ENCODE measurements at regions not wholly inside any gene's neighbourhood (a gene's known extent, or its start where the extent isn't known, plus 50 kb on each side); places are given as distances from the start of the nearest gene placed in this dataset.

- H3K27ac ChIP-seq (replicated peaks in 1 of 4): no peak overlapping the region
- WGBS: 88% methylated on average over 1 of the region's 3 CpGs
- no peak for DNase-seq (ENCODE audit: extremely low spot score)
- no peaks in the 10 kb centered on the region for H3K27me3 ChIP-seq
- H3K36me3 ChIP-seq: no peaks in the 10 kb centered on the region
- no peak overlapping the region for H3K4me3 ChIP-seq
- H3K9me3 ChIP-seq: peaks cover 0 to 22% (median 6%) of the 10 kb centered on the region in 4 donors
- TF ChIP-seq CTCF (IDR thresholded peaks at IDR 0.05) (no peak), POLR2AphosphoS5 (IDR thresholded peaks at IDR 0.05) (no peak), EP300 (IDR thresholded peaks at IDR 0.05) (no peak), POLR2A (IDR thresholded peaks at IDR 0.05; ENCODE audit: low read depth) (no peak)
- no peaks in the 10 kb centered on the region for H3K4me1 ChIP-seq
- intact Hi-C loops (cut with DNase I): no loop called here
Observed at GRCh38 chr16:13359835-13360234, 458.4 kb downstream of the SHISA9 start.

GRCh38 chr16:13372421-13372820 lies 471.0 kb downstream of the SHISA9 start:
- no peak for TF ChIP-seq CTCF (IDR thresholded peaks at IDR 0.05)
- no peak for TF ChIP-seq POLR2A (IDR thresholded peaks at IDR 0.05; ENCODE audit: low read depth)
- no peak for TF ChIP-seq EP300 (IDR thresholded peaks at IDR 0.05)
- TF ChIP-seq POLR2AphosphoS5 (IDR thresholded peaks at IDR 0.05): no peak
- Histone ChIP-seq H3K36me3 (no peaks in the 10 kb centered on the region), H3K4me1 (no peaks in the 10 kb centered on the region), H3K4me3 (no peak overlapping the region), H3K27me3 (no peaks in the 10 kb centered on the region), H3K27ac (replicated peaks in 1 of 4) (no peak overlapping the region), H3K9me3 (peaks cover 0 to 6% (median 2%) of the 10 kb centered on the region in 4 donors)
- DNase-seq (ENCODE audit: extremely low spot score): no peak
- intact Hi-C loops (cut with DNase I): no loop called here
- WGBS: 92% methylated on average over 3 of the region's 3 CpGs

GRCh38 chr16:13376174-13376573 lies 474.8 kb downstream of the SHISA9 start:
- Histone ChIP-seq H3K4me1 (no peaks in the 10 kb centered on the region), H3K27me3 (no peaks in the 10 kb centered on the region), H3K27ac (replicated peaks in 1 of 4) (no peak overlapping the region), H3K4me3 (no peak overlapping the region), H3K9me3 (peaks cover 0 to 6% (median 2%) of the 10 kb centered on the region in 4 donors), H3K36me3 (no peaks in the 10 kb centered on the region)
- 57% methylated on average over 1 of the region's 1 CpG for whole genome bisulfite sequencing
- intact Hi-C loops (cut with DNase I): no loop called here
- DNase-seq (ENCODE audit: extremely low spot score): no peak
- TF ChIP-seq POLR2A (IDR thresholded peaks at IDR 0.05; ENCODE audit: low read depth) (no peak), POLR2AphosphoS5 (IDR thresholded peaks at IDR 0.05) (no peak), EP300 (IDR thresholded peaks at IDR 0.05) (no peak), CTCF (IDR thresholded peaks at IDR 0.05) (no peak)

- DNase-seq (ENCODE audit: extremely low spot score): no peak
- TF ChIP-seq POLR2AphosphoS5 (IDR thresholded peaks at IDR 0.05) (no peak), POLR2A (IDR thresholded peaks at IDR 0.05; ENCODE audit: low read depth) (no peak), EP300 (IDR thresholded peaks at IDR 0.05) (no peak), CTCF (IDR thresholded peaks at IDR 0.05) (no peak)
Observed at GRCh38 chr16:13377143-13377542, 475.7 kb downstream of the SHISA9 start.

GRCh38 chr16:13378151-13378550 lies 476.8 kb downstream of the SHISA9 start:
- no peaks in the 10 kb centered on the region for H3K4me1 ChIP-seq
- H3K4me3 ChIP-seq: no peak overlapping the region
- no peaks in the 10 kb centered on the region for H3K36me3 ChIP-seq
- peaks cover 0 to 6% (median 2%) of the 10 kb centered on the region in 4 donors for H3K9me3 ChIP-seq
- intact Hi-C loops (cut with DNase I): no loop called here
- H3K27ac ChIP-seq (replicated peaks in 1 of 4): no peak overlapping the region
- WGBS: 51% methylated on average over 2 of the region's 2 CpGs
- TF ChIP-seq POLR2A (IDR thresholded peaks at IDR 0.05; ENCODE audit: low read depth): no peak
- no peak for TF ChIP-seq EP300 (IDR thresholded peaks at IDR 0.05)
- TF ChIP-seq POLR2AphosphoS5 (IDR thresholded peaks at IDR 0.05): no peak
- TF ChIP-seq CTCF (IDR thresholded peaks at IDR 0.05): no peak
- no peak for DNase-seq (ENCODE audit: extremely low spot score)
- H3K27me3 ChIP-seq: no peaks in the 10 kb centered on the region

More at GRCh38 chr16:13377143-13377542, 475.7 kb downstream of the SHISA9 start:
- Histone ChIP-seq H3K27ac (replicated peaks in 1 of 4) (no peak overlapping the region), H3K4me3 (no peak overlapping the region), H3K4me1 (no peaks in the 10 kb centered on the region), H3K9me3 (peaks cover 0 to 6% (median 2%) of the 10 kb centered on the region in 4 donors), H3K27me3 (no peaks in the 10 kb centered on the region), H3K36me3 (no peaks in the 10 kb centered on the region)
- WGBS: 77% methylated on average over 2 of the region's 3 CpGs
- intact Hi-C loops (cut with DNase I): no loop called here
